Lung (tissue), 11 donors: ENCODE measurements at regions not wholly inside any gene's neighbourhood (a gene's known extent, or its start where the extent isn't known, plus 50 kb on each side); places are given as distances from the start of the nearest gene placed in this dataset.

ENCODE experiments used
- ATAC-seq: fragments of 200-7000 bp; cut with Tn5 transposase; one replicate; pipeline ENCODE4 v1.9.1; 2020; ENCODE audit warnings: moderate number of reproducible peaks; ENCODE audit not compliant: insufficient read depth, low FRiP score
- DNase-seq, 3 donors: peaks; one replicate each; pipeline ENCODE4 v3.0.0-alpha.2; 2013 to 2017
- H3K27ac ChIP-seq, 2 donors: one replicate each; pipeline ENCODE4 v1.5.1; 2013; ENCODE audit warnings: mild to moderate bottlenecking in 2 of 2, moderate library complexity in 2 of 2, control low read depth in 1 of 2, inconsistent platforms in 1 of 2, low read depth in 1 of 2, low read length in 1 of 2
- H3K27me3 ChIP-seq, 3 donors: one replicate each; pipeline ENCODE4 v1.5.1; 2013; ENCODE audit warnings: low read length in 2 of 3; ENCODE audit not compliant: control insufficient read depth in 3 of 3, insufficient read depth in 3 of 3
- H3K36me3 ChIP-seq, 4 donors: one replicate each; pipeline ENCODE4 v1.5.1; 2013; ENCODE audit warnings: low read length in 4 of 4, mild to moderate bottlenecking in 1 of 4, moderate library complexity in 1 of 4; ENCODE audit not compliant: control insufficient read depth in 4 of 4, insufficient read depth in 4 of 4
- H3K4me1 ChIP-seq, 5 donors: one replicate each; pipeline ENCODE4 v1.5.1; 2013; ENCODE audit warnings: low read length in 5 of 5, mild to moderate bottlenecking in 2 of 5, moderate library complexity in 1 of 5; ENCODE audit not compliant: control insufficient read depth in 5 of 5, insufficient read depth in 5 of 5
- H3K4me3 ChIP-seq: one replicate; pipeline ENCODE4 v1.5.1; 2013; ENCODE audit warnings: mild to moderate bottlenecking, control low read depth, moderate library complexity
- H3K9ac ChIP-seq, 2 donors: one replicate each; pipeline ENCODE4 v1.5.1; 2013; ENCODE audit warnings: low read length in 2 of 2, control low read depth in 1 of 2; ENCODE audit not compliant: insufficient read depth in 1 of 2
- H3K9me3 ChIP-seq, 4 donors: one replicate each; pipeline ENCODE4 v1.5.1; 2013; ENCODE audit warnings: low read length in 3 of 4, mild to moderate bottlenecking in 1 of 4, moderate library complexity in 1 of 4; ENCODE audit not compliant: control insufficient read depth in 4 of 4, insufficient read depth in 3 of 4
- CTCF ChIP-seq: IDR thresholded peaks from 2 replicates; pipeline ENCODE4 v1.5.1; 2012; ENCODE audit warnings: mild to moderate bottlenecking; ENCODE audit errors: control extremely low read depth, extremely low read depth
- WGBS, 2 donors: extraction: QIAGEN DNeasy Blood & Tissue Kit; methylation state at CpG; one replicate each; pipeline ENCODE4 v1.1.7; 2013; 5-methylcytosine and 5-hydroxymethylcytosine counted together
- donor health status: control.
- donor health status: control.
- donor health status: Bipolar disorder and iron deficiency.
- donor health status: healthy.
- donor health status: DM: yes; HTN: yes; CAD: no.

GRCh38 chr20:39146394-39146793 lies 184.2 kb downstream of the DHX35 start:
- WGBS, 2 donors = 55 to 69% methylated on average over 2 of the region's 2 CpGs
- no peak for ATAC-seq
- TF ChIP-seq CTCF = no peak

GRCh38 chr20:39145921-39146320 lies 183.8 kb downstream of the DHX35 start:
- 67 to 86% methylated on average over 2 of the region's 2 CpGs for WGBS, 2 donors
- no peak for ATAC-seq
- peaks cover 0 to 11% (median 0%) of the 10 kb centered on the region in 3 donors for H3K27me3 ChIP-seq
- TF ChIP-seq CTCF = no peak
- H3K9me3 ChIP-seq = peaks cover 0 to 9% (median 0%) of the 10 kb centered on the region in 4 donors
- H3K4me3 ChIP-seq = no peak overlapping the region
- no peaks in the 10 kb centered on the region for H3K4me1 ChIP-seq
- no peak overlapping the region for H3K9ac ChIP-seq
- DNase-seq = no peak
- no peaks in the 10 kb centered on the region for H3K36me3 ChIP-seq
- no peak overlapping the region for H3K27ac ChIP-seq

More at GRCh38 chr20:39146394-39146793, 184.2 kb downstream of the DHX35 start:
- no peaks in the 10 kb centered on the region for H3K4me1 ChIP-seq
- H3K36me3 ChIP-seq = no peaks in the 10 kb centered on the region
- H3K27me3 ChIP-seq = peaks cover 0 to 11% (median 0%) of the 10 kb centered on the region in 3 donors
- no peak overlapping the region for H3K27ac ChIP-seq
- no peak for DNase-seq
- no peak overlapping the region for H3K9ac ChIP-seq
- no peak overlapping the region for H3K4me3 ChIP-seq
- H3K9me3 ChIP-seq = peaks cover 0 to 9% (median 0%) of the 10 kb centered on the region in 4 donors

GRCh38 chr20:39144757-39145156 lies 182.6 kb downstream of the DHX35 start:
- no peak for DNase-seq
- no peak overlapping the region for H3K4me3 ChIP-seq
- H3K36me3 ChIP-seq = no peaks in the 10 kb centered on the region
- ATAC-seq = no peak
- H3K4me1 ChIP-seq = no peaks in the 10 kb centered on the region
- no peak for TF ChIP-seq CTCF
- peaks cover 0 to 9% (median 0%) of the 10 kb centered on the region in 4 donors for H3K9me3 ChIP-seq
- H3K27ac ChIP-seq = no peak overlapping the region
- H3K9ac ChIP-seq = no peak overlapping the region
- peaks cover 0 to 11% (median 0%) of the 10 kb centered on the region in 3 donors for H3K27me3 ChIP-seq
- WGBS, 2 donors = 85 to 96% methylated on average over 4 of the region's 4 CpGs
